ENCODE measurements at regions not wholly inside any gene's neighbourhood (a gene's known extent, or its start where the extent isn't known, plus 50 kb on each side); places are given as distances from the start of the nearest gene placed in this dataset.

DNA sequence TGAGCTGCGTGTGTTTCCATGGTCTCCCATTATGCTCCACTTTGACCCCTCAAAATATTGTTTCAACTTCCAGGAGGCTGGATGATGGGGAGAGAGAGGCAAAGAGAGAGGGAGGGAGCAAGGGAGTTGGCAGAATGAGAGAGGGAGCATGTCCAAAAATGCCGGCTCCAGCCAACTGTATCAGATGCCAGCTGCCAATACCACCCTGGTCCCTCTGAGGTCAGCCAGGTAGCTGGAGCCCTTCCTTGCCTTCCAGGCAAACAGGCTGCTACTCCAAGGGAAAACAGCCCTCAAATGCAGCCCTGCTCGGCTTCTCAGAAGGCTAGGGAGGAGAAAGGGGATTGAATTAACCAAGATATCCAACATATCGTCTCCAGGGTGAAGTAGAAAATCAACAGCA, 440.0 kb downstream of the TSHZ3 start:
- Mint-ChIP-seq H3K9me3 (no peaks in the 10 kb centered on the region), H3K36me3 (ENCODE audit: insufficient read depth in 1 of 3, low read depth in 3 of 3) (no peaks in the 10 kb centered on the region), H3K4me1 (peaks cover 14 to 21% of the 10 kb centered on the region in 2 experiments), H3K4me3 (no peak overlapping the region), H3K27me3 (ENCODE audit: low read depth) (no peaks in the 10 kb centered on the region; the same call in 1 of the 2 replicates), H3K27ac (no peak overlapping the region; a peak in 1 of 7 replicates)
- Histone ChIP-seq H3K56ac (ENCODE audit: insufficient read length, low read depth, low read length) (no peak overlapping the region), H3K79me1 (ENCODE audit: insufficient read depth, low read depth, low read length, poor library complexity, severe bottlenecking) (no peaks in the 10 kb centered on the region), H3T11ph (ENCODE audit: low read length) (no peak overlapping the region), H4K20me1 (ENCODE audit: control insufficient read depth, insufficient read depth, insufficient read length) (no peaks in the 10 kb centered on the region), H2BK15ac (ENCODE audit: low read depth, low read length) (no peak overlapping the region), H3K9me3 (ENCODE audit: control insufficient read depth, low read depth, low read length) (no peaks in the 10 kb centered on the region), H3K4ac (ENCODE audit: low read depth, low read length) (no peak overlapping the region), H4K8ac (replicated peaks; ENCODE audit: insufficient read length, low read depth, low read length) (no peak overlapping the region), H2BK20ac (ENCODE audit: low read depth, low read length, poor library complexity, severe bottlenecking) (no peak overlapping the region), H3K27me3 (ENCODE audit: insufficient read depth, low read length) (no peaks in the 10 kb centered on the region), H3K18ac (ENCODE audit: insufficient read length, low read depth, low read length) (no peak overlapping the region), H4K5ac (ENCODE audit: insufficient read length, low read depth, low read length) (no peak overlapping the region), H3K79me2 (ENCODE audit: insufficient read depth, low read length) (no peaks in the 10 kb centered on the region), H3K23me2 (ENCODE audit: insufficient read length, low read depth, low read length, poor library complexity, severe bottlenecking) (no peaks in the 10 kb centered on the region), H2BK120ac (ENCODE audit: low read depth, low read length, poor library complexity, severe bottlenecking) (no peak overlapping the region), H4K91ac (ENCODE audit: insufficient read length, low read depth, low read length) (no peak overlapping the region), H3K14ac (ENCODE audit: insufficient read depth, low read length) (no peak overlapping the region; the same call in 1 of the 2 replicates), H3K27ac (ENCODE audit: insufficient read length, low read depth, low read length) (no peak overlapping the region), H3K23ac (ENCODE audit: insufficient read length, low read depth, low read length) (no peak overlapping the region), H3K4me1 (ENCODE audit: insufficient read depth, low read length) (no peaks in the 10 kb centered on the region), H3K4me2 (ENCODE audit: insufficient read depth, insufficient read length, low read length) (no peak overlapping the region), H2AFZ (ENCODE audit: low read length) (no peak overlapping the region), H2BK5ac (ENCODE audit: insufficient read length, low read length) (no peak overlapping the region), H2AK5ac (ENCODE audit: insufficient read length, low read length) (no peak overlapping the region), H3K9ac (ENCODE audit: extremely low read depth, insufficient read length, low read length) (no peak overlapping the region), H2BK12ac (ENCODE audit: insufficient read length, low read depth, low read length) (no peak overlapping the region)
- no peak for DNase-seq
- TF ChIP-seq, protein P1, sequence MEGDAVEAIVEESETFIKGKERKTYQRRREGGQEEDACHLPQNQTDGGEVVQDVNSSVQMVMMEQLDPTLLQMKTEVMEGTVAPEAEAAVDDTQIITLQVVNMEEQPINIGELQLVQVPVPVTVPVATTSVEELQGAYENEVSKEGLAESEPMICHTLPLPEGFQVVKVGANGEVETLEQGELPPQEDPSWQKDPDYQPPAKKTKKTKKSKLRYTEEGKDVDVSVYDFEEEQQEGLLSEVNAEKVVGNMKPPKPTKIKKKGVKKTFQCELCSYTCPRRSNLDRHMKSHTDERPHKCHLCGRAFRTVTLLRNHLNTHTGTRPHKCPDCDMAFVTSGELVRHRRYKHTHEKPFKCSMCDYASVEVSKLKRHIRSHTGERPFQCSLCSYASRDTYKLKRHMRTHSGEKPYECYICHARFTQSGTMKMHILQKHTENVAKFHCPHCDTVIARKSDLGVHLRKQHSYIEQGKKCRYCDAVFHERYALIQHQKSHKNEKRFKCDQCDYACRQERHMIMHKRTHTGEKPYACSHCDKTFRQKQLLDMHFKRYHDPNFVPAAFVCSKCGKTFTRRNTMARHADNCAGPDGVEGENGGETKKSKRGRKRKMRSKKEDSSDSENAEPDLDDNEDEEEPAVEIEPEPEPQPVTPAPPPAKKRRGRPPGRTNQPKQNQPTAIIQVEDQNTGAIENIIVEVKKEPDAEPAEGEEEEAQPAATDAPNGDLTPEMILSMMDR (conservative IDR thresholded peaks at IDR 0.05), result no peak
- WGBS (ENCODE audit: extremely low coverage, insufficient read length, low lambda C conversion rate), result no CpG with 5 or more reads among the region's 4 CpGs

All from H9 (cell line).